ENCODE measurements at regions not wholly inside any gene's neighbourhood (a gene's known extent, or its start where the extent isn't known, plus 50 kb on each side); places are given as distances from the start of the nearest gene placed in this dataset.

GRCh38 chr4:145293658-145294057 is 113.3 kb upstream of the OTUD4 start:
- H2AFZ ChIP-seq (ENCODE audit: low read length): no peak overlapping the region
- H3K4me2 ChIP-seq (ENCODE audit: low read length): no peak overlapping the region
- no peaks in the 10 kb centered on the region for H3F3A ChIP-seq (ENCODE audit: low read length, unreplicated experiment)
- H3K9me2 ChIP-seq (replicated peaks; ENCODE audit: low read length): no peaks in the 10 kb centered on the region
- no peak overlapping the region for H3K27ac ChIP-seq (ENCODE audit: low read length)
- intact Hi-C loops (cut with micrococcal nuclease): no loop called here
- H3K4me1 ChIP-seq (ENCODE audit: insufficient read depth, low read length): peaks cover 7% of the 10 kb centered on the region
- ATAC-seq (no peak), DNase-seq (peak; percentile 20)
- H3K4me3 ChIP-seq (ENCODE audit: low read length): no peak overlapping the region
- H4K20me1 ChIP-seq (ENCODE audit: low read length): no peaks in the 10 kb centered on the region
- no TSS peak for BruUV-seq (replicated peaks)
- CTCF ChIA-PET: no interaction called here
- POLR2A ChIA-PET (ENCODE audit: unreplicated experiment): no interaction called here
- H3K79me2 ChIP-seq (ENCODE audit: low read length): no peaks in the 10 kb centered on the region
- no peak overlapping the region for H3K9ac ChIP-seq (ENCODE audit: low read length)
- no peaks in the 10 kb centered on the region for H3K36me3 ChIP-seq (ENCODE audit: low read depth, low read length)
- H3K27me3 ChIP-seq (ENCODE audit: low read length): no peaks in the 10 kb centered on the region
- H3K9me3 ChIP-seq (ENCODE audit: low read length): no peaks in the 10 kb centered on the region
- TF ChIP-seq EZH2phosphoT487 (IDR thresholded peaks at IDR 0.05; ENCODE audit: borderline replicate concordance, low read length): no peak
- no peak for TF ChIP-seq EZH2 (IDR thresholded peaks at IDR 0.05; ENCODE audit: low read length, unreplicated experiment)
- TF ChIP-seq CTCF (conservative IDR thresholded peaks at IDR 0.05; ENCODE audit: low read depth, low read length): no peak

DNA sequence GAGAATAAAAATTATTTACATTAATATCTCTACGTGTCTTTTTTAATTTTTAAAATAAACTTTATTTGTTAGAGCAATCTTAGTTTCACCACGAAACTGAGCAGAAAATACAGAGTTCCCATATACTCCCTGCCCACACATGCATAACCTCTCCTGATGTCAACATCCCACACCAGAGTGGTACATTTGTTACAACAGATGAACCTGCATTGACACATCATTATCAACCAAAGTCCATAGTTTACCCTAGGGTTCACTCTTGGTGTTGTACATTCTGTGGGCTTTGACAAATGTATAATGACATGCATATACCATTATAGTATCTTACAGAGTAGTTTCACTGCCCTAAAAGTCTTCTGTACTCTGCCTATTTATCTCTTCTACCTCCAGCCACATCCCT is 110.6 kb upstream of the OTUD4 start:
- DNase-seq (no peak), ATAC-seq (no peak)
- no peaks in the 10 kb centered on the region for H3K9me3 ChIP-seq (ENCODE audit: low read length)
- H3K4me2 ChIP-seq (ENCODE audit: low read length): no peak overlapping the region
- H3K9me2 ChIP-seq (replicated peaks; ENCODE audit: low read length): no peaks in the 10 kb centered on the region
- intact Hi-C loops (cut with micrococcal nuclease): no loop called here
- no peaks in the 10 kb centered on the region for H4K20me1 ChIP-seq (ENCODE audit: low read length)
- CTCF ChIA-PET: no interaction called here
- H3K36me3 ChIP-seq (ENCODE audit: low read depth, low read length): no peaks in the 10 kb centered on the region
- no peaks in the 10 kb centered on the region for H3K79me2 ChIP-seq (ENCODE audit: low read length)
- H3K9ac ChIP-seq (ENCODE audit: low read length): no peak overlapping the region
- no peak overlapping the region for H3K27ac ChIP-seq (ENCODE audit: low read length)
- POLR2A ChIA-PET (ENCODE audit: unreplicated experiment): no interaction called here
- peaks cover 4% of the 10 kb centered on the region for H3K4me1 ChIP-seq (ENCODE audit: insufficient read depth, low read length)
- no peaks in the 10 kb centered on the region for H3K27me3 ChIP-seq (ENCODE audit: low read length)
- TF ChIP-seq CTCF (conservative IDR thresholded peaks at IDR 0.05; ENCODE audit: low read depth, low read length) (no peak), EZH2phosphoT487 (IDR thresholded peaks at IDR 0.05; ENCODE audit: borderline replicate concordance, low read length) (no peak), EZH2 (IDR thresholded peaks at IDR 0.05; ENCODE audit: low read length, unreplicated experiment) (no peak)
- H3K4me3 ChIP-seq (ENCODE audit: low read length): no peak overlapping the region
- H2AFZ ChIP-seq (ENCODE audit: low read length): no peak overlapping the region
- no peaks in the 10 kb centered on the region for H3F3A ChIP-seq (ENCODE audit: low read length, unreplicated experiment)
- no TSS peak for BruUV-seq (replicated peaks)

GRCh38 chr4:145289403-145290076 is 109.2 kb upstream of the OTUD4 start:
- H3K36me3 ChIP-seq (ENCODE audit: low read depth, low read length): no peaks in the 10 kb centered on the region
- no peaks in the 10 kb centered on the region for H3F3A ChIP-seq (ENCODE audit: low read length, unreplicated experiment)
- no TSS peak for BruUV-seq (replicated peaks)
- ChIA-PET POLR2A (ENCODE audit: unreplicated experiment) (no interaction called here), CTCF (no interaction called here)
- no peaks in the 10 kb centered on the region for H3K9me3 ChIP-seq (ENCODE audit: low read length)
- H3K4me2 ChIP-seq (ENCODE audit: low read length): no peak overlapping the region
- intact Hi-C loops (cut with micrococcal nuclease): no loop called here
- DNase-seq (no peak), ATAC-seq (no peak)
- H3K27me3 ChIP-seq (ENCODE audit: low read length): no peaks in the 10 kb centered on the region
- H3K9ac ChIP-seq (ENCODE audit: low read length): no peak overlapping the region
- no peak for TF ChIP-seq EZH2phosphoT487 (IDR thresholded peaks at IDR 0.05; ENCODE audit: borderline replicate concordance, low read length)
- TF ChIP-seq EZH2 (IDR thresholded peaks at IDR 0.05; ENCODE audit: low read length, unreplicated experiment): no peak
- TF ChIP-seq CTCF (conservative IDR thresholded peaks at IDR 0.05; ENCODE audit: low read depth, low read length): no peak
- H3K27ac ChIP-seq (ENCODE audit: low read length): no peak overlapping the region
- H2AFZ ChIP-seq (ENCODE audit: low read length): no peak overlapping the region
- H3K4me1 ChIP-seq (ENCODE audit: insufficient read depth, low read length): peaks cover 9% of the 10 kb centered on the region
- no peak overlapping the region for H3K4me3 ChIP-seq (ENCODE audit: low read length)
- no peaks in the 10 kb centered on the region for H3K79me2 ChIP-seq (ENCODE audit: low read length)
- no peaks in the 10 kb centered on the region for H3K9me2 ChIP-seq (replicated peaks; ENCODE audit: low read length)
- no peaks in the 10 kb centered on the region for H4K20me1 ChIP-seq (ENCODE audit: low read length)

Data from PC-3 (cell line).